Right cardiac atrium (tissue), 5 donors: ENCODE measurements at regions not wholly inside any gene's neighbourhood (a gene's known extent, or its start where the extent isn't known, plus 50 kb on each side); places are given as distances from the start of the nearest gene placed in this dataset.

Experiments used
- ATAC-seq, 2 donors: fragments of 200-7000 bp; cut with Tn5 transposase; one replicate each; pipeline versions ENCODE4 v1.8.0 to v1.9.1; 2020; ENCODE audit warnings: moderate library complexity in 2 of 2, mild to moderate bottlenecking in 1 of 2
- DNase-seq, 3 donors: peaks; one replicate each; pipeline ENCODE4 v3.0.0-alpha.2; 2020
- H3K27ac ChIP-seq: one replicate; pipeline ENCODE4 v1.5.1; 2013; ENCODE audit warnings: mild to moderate bottlenecking, low read length, control low read depth, moderate library complexity
- H3K27me3 ChIP-seq: one replicate; pipeline ENCODE4 v1.6.1; 2013; ENCODE audit not compliant: control insufficient read depth, insufficient read depth
- H3K4me1 ChIP-seq: one replicate; pipeline ENCODE4 v1.6.1; 2013; ENCODE audit warnings: low read length; ENCODE audit not compliant: control insufficient read depth, insufficient read depth
- H3K4me3 ChIP-seq: one replicate; pipeline ENCODE4 v1.5.1; 2013; ENCODE audit warnings: low read length, control low read depth
- H3K9me3 ChIP-seq: one replicate; pipeline ENCODE4 v1.6.1; 2013; ENCODE audit warnings: low read length; ENCODE audit not compliant: control insufficient read depth
- WGBS: extraction: QIAGEN DNeasy Blood & Tissue Kit; methylation state at CpG from one replicate; pipeline ENCODE4 v1.1.7; 2013; 5-methylcytosine and 5-hydroxymethylcytosine counted together
- intact Hi-C, 4 donors: fragments of 100-400 bp; cut with DNase I; formaldehyde crosslinking; loops; one replicate each; pipeline versions ENCODE4 v1.11.0 to v1.14.0; 2022 to 2023
- donor health status: healthy with polysubstance abuse.
- donor health status: DM: no; HTN: yes; CAD: no.
- donor health status: DM: no; HTN: no; CAD: no.
- donor health status: DM: no; HTN: yes; CAD: no; lungs with severe emphysema.
- donor health status: DM: yes; HTN: yes; CAD: no.

DNA sequence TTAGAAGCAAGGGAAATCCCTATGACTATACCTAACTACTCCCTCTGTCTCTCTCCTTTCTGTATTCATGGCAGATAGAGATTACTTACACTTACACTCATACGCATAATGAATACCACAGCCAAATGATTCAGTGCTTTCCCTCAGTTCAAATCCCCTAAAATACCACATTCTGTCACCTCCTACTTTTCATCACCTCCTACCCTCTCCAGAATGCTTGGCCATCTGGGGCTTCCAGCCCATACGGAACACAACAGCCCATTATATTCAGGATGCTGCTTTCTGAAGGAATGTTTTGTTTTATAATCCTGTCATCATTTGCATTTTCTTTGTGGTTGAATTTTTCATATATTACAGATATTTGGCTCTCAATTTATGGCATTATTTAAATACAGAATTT, 361.6 kb downstream of the GRIA2 start:
- intact Hi-C loops: no loop called here
- no peak for DNase-seq
- Histone ChIP-seq H3K4me1 (no peaks in the 10 kb centered on the region), H3K27ac (no peak overlapping the region), H3K27me3 (no peaks in the 10 kb centered on the region), H3K4me3 (no peak overlapping the region), H3K9me3 (no peaks in the 10 kb centered on the region)
- WGBS: 64% methylated on average over 2 of the region's 2 CpGs
- no peak for ATAC-seq

DNA sequence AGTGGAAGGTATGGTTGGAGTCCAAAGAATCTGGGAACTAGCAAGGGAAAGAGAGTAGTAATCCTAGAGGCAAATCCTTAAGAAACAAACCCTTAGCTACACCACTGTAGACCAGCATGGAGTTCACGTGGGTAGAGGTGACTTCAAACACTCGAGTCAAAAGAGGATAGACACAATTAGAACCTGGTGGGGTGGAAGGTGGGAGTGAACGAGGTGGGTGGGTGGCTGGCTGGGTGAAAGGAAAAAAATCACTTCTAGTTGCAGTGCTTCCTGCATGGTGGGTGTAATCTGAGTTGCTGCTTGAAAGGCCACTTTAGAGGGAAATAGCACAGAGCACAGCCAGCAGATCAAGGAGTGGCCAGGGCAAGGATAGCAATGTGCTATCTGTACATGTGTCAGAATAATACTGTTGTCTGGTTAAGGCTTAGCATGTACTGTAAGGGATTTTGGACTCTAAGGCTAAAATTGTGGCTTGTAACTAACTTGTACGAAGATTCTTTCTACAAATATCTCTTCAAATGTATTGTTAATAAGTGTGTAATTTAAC, 356.2 kb downstream of the GRIA2 start:
- H3K4me1 ChIP-seq: no peaks in the 10 kb centered on the region
- H3K9me3 ChIP-seq: no peaks in the 10 kb centered on the region
- no peak overlapping the region for H3K4me3 ChIP-seq
- no peak overlapping the region for H3K27ac ChIP-seq
- intact Hi-C loops: no loop called here
- ATAC-seq (no peak), DNase-seq (no peak)
- 50% methylated on average over 4 of the region's 4 CpGs for WGBS
- no peaks in the 10 kb centered on the region for H3K27me3 ChIP-seq

DNA sequence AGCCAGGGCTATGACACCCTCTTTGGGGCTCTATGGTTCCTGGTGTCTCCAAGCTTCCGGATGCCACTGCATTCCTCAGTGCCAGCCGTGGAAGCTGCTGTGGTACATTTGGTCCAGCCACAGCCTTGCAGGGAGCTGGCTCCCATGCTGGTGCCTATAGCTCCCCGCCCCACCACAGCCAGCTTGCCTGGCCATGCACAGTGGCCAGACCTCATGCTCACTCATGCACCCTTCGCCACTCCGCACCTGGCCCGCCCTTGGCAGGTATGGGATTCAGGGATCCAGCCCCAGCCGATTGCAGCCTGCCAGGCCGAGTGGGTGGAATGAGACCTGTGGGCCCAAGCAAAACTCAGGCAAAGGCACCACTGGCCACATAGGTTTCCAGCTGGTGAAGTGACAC, 354.8 kb downstream of the GRIA2 start:
- H3K4me3 ChIP-seq: no peak overlapping the region
- ATAC-seq: no peak
- WGBS: 98% methylated on average over 8 of the region's 8 CpGs
- H3K9me3 ChIP-seq: no peaks in the 10 kb centered on the region
- intact Hi-C loops: no loop called here
- no peak for DNase-seq
- H3K4me1 ChIP-seq: no peaks in the 10 kb centered on the region
- no peaks in the 10 kb centered on the region for H3K27me3 ChIP-seq
- no peak overlapping the region for H3K27ac ChIP-seq

DNA sequence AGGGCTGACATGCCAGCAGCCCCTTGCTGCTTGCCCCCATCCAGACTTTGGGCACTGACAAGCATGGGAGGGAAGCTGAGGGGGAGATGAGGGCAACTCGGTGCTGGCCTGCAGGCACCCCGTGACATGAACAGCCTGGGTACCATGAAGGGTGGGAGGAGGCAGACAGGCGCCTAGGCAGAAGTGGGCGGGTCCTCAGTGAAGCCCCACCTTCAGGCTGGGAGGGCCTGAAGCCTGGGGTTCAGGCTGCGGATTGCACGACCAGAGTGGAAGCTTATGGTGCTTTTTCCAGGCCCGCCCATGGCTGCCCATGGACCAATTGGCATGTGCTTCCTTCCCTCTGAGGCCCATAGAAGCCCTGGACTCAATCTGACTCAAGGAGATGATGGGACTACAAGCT, 354.1 kb downstream of the GRIA2 start:
- ATAC-seq: no peak
- no peaks in the 10 kb centered on the region for H3K4me1 ChIP-seq
- intact Hi-C loops: no loop called here
- no peaks in the 10 kb centered on the region for H3K27me3 ChIP-seq
- no peak for DNase-seq
- H3K9me3 ChIP-seq: no peaks in the 10 kb centered on the region
- no peak overlapping the region for H3K27ac ChIP-seq
- WGBS: 91% methylated on average over 7 of the region's 7 CpGs
- no peak overlapping the region for H3K4me3 ChIP-seq

DNA sequence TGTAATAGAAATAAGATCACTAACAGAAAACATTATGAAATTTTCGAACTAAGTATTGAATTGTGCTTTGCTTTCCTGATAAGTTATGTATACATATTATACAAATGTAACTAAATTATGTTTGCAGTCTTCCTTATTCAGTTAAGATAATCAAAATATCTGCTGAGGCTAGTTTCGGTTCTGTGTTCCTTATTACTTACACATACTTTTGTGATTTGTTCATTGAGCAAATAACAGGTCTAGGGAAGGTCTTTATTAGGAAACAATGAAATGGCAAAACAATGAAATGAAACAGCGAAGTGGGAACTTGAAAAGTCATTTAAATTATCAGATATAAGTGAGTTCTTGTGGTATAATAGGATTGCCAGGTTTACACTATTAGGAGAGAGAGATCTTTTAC, 352.4 kb downstream of the GRIA2 start:
- intact Hi-C loops: no loop called here
- no peak for DNase-seq
- no peak overlapping the region for H3K4me3 ChIP-seq

DNA sequence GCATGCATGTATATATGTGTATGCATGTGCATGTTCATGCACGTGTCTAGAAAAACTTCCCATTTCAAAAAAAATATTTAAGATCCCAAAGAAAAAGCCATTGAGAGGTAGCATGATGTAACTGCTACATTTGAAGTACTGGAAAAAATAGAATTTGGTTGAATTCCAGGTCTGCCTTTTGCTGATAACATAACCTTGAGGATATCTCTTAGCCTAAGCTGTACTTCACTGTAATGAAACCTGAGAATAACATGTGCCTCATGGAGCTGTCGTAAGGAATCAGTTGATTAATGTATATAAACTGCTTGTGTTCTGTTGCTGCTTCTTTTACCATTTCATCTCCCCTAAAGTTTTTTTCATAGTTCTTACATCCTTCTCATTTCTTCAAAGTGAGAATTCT, 351.8 kb downstream of the GRIA2 start:
- Histone ChIP-seq H3K27me3 (no peaks in the 10 kb centered on the region), H3K9me3 (no peaks in the 10 kb centered on the region), H3K27ac (no peak overlapping the region), H3K4me1 (no peaks in the 10 kb centered on the region), H3K4me3 (no peak overlapping the region)
- DNase-seq: no peak
- no peak for ATAC-seq
- intact Hi-C loops: no loop called here
- WGBS: 59% methylated on average over 2 of the region's 2 CpGs

More for the DNA sequence above, 352.4 kb downstream of the GRIA2 start:
- WGBS: 70% methylated on average over 3 of the region's 3 CpGs
- no peak for ATAC-seq
- Histone ChIP-seq H3K9me3 (no peaks in the 10 kb centered on the region), H3K4me1 (no peaks in the 10 kb centered on the region), H3K27ac (no peak overlapping the region), H3K27me3 (no peaks in the 10 kb centered on the region)

DNA sequence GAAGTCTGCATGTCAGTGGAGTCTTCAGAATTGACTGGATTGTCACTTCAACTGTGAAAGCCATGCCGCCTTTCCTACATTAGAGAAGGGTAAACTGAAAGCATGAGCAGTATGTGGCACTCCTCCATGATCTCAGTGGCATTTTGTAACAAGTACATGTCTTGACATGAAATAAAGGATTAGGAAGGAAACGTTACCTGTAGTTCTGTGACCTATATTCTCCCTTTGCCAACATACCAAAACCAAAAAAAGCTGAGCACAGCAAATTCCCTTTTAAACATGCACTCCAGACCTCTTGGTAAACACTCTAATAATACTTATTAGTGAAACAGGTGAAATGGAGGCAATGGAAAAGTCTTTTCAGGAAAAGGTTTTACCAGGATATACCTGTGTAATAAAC, 344.2 kb downstream of the GRIA2 start:
- Histone ChIP-seq H3K4me1 (no peaks in the 10 kb centered on the region), H3K27me3 (no peaks in the 10 kb centered on the region), H3K27ac (no peak overlapping the region), H3K4me3 (no peak overlapping the region), H3K9me3 (no peaks in the 10 kb centered on the region)
- DNase-seq (no peak), ATAC-seq (no peak)
- intact Hi-C loops: no loop called here
- WGBS: 80% methylated on average over 2 of the region's 2 CpGs

DNA sequence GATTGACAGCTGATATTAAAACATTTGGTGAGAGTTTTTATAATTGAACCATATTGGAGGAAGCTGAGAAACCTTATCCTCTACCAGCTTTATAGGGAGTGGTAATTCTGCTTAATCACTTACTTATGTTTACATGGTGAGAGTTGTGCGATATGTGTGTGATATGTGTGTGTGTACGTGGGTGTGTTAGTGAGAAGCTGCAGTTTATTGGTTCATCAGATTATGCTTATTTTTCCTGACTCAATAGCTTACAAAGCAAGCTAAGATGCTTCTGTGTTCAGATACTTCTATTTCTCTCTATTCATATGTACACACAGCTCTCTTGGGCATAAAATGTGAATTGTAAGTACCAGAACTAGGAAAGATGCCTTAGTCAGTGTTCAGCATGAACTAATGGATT, 343.7 kb downstream of the GRIA2 start:
- ATAC-seq: no peak
- no peaks in the 10 kb centered on the region for H3K4me1 ChIP-seq
- intact Hi-C loops: no loop called here
- no peak for DNase-seq
- H3K9me3 ChIP-seq: no peaks in the 10 kb centered on the region
- H3K4me3 ChIP-seq: no peak overlapping the region
- H3K27ac ChIP-seq: no peak overlapping the region
- 73% methylated on average over 2 of the region's 2 CpGs for WGBS
- no peaks in the 10 kb centered on the region for H3K27me3 ChIP-seq

DNA sequence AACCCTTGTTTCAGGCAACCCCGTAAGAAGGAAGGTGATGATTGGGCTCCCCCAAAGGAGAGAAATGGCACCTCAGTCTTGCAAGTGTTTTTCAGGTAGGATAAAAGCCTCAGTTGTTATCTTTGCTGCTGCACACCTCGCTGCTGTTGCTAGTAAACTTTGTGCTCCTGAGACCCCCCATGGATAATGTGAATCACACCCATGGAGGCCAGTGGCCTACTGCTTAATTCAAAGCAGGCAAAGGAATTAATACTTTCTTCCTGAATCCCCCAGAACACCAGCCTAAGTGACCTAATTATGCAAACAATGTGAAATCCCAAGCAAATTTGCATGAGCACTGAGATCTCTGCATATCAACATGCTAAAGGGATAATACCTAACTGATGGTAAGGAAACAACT, 337.5 kb downstream of the GRIA2 start:
- DNase-seq: no peak

DNA sequence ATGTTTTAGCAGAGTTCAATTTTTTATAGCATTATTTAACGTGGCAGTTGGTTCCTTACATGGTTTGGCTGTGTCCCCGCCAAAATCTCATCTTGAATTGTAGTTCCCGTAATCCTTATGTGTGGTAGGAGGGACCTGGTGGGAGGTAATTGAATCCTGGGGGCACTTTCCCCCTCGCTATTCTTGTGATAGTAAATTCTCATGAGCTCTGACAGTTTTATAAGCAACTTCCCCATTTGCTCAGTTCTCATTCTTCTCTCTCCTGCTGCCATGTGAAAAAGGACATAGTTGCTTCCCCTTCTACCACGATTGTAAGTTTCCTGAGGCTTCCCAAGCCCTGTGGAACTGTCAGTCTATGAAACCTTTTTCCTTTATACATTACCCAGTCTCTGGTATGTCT, 329.5 kb downstream of the GRIA2 start:
- Histone ChIP-seq H3K27ac (no peak overlapping the region), H3K9me3 (no peaks in the 10 kb centered on the region), H3K4me3 (no peak overlapping the region), H3K4me1 (no peaks in the 10 kb centered on the region), H3K27me3 (no peaks in the 10 kb centered on the region)
- intact Hi-C loops: no loop called here
- WGBS: 78% methylated on average over 5 of the region's 5 CpGs
- DNase-seq: no peak
- ATAC-seq: no peak

More for the DNA sequence above, 337.5 kb downstream of the GRIA2 start:
- ATAC-seq: no peak
- H3K27me3 ChIP-seq: no peaks in the 10 kb centered on the region
- no peak overlapping the region for H3K4me3 ChIP-seq
- 62% methylated on average over 2 of the region's 2 CpGs for WGBS
- no peak overlapping the region for H3K27ac ChIP-seq
- no peaks in the 10 kb centered on the region for H3K9me3 ChIP-seq
- intact Hi-C loops: no loop called here
- no peaks in the 10 kb centered on the region for H3K4me1 ChIP-seq

DNA sequence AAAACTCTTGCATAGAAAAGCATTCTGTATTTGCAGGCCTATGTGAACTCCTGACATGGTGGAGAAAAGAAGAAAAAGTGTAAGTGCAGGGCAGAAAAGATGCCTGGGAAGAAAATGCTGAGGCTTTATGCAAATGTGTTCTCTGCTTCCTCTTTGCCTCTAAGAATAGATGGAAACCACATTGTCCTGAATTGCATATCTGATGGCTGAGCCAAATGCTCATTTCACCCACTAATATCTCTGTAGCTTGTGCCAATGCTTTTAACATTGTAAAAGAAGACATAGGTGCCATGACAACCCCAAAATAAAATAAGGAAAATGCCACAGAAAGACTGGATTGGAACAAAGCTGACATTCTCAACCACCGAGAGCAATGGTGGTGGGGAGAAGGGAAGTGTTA, 307.4 kb downstream of the GRIA2 start:
- 85% methylated on average over 1 of the region's 1 CpG for WGBS
- no peak overlapping the region for H3K4me3 ChIP-seq
- intact Hi-C loops: no loop called here
- H3K4me1 ChIP-seq: no peaks in the 10 kb centered on the region
- DNase-seq (no peak), ATAC-seq (no peak)
- H3K9me3 ChIP-seq: peaks cover 2% of the 10 kb centered on the region
- no peaks in the 10 kb centered on the region for H3K27me3 ChIP-seq
- no peak overlapping the region for H3K27ac ChIP-seq

DNA sequence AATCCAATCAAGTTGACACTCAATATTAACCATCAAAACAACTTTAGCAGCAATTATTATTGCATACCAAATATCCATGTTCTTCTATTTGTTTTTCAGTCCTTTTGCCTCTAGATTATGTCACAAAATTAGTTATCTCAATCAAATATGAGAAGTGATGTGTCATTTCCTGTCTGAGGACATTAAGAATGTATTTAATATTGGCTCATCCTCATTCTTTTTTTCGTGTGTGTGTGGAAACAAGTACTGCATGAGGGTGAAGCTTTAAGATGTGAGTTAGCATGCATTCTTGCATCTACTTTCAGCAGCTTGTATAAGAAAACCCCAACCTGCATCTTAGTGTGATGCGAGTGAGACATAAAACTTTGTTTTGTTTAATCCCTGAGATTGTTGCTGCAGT, 301.4 kb downstream of the GRIA2 start:
- DNase-seq (no peak), ATAC-seq (no peak)
- H3K9me3 ChIP-seq: no peaks in the 10 kb centered on the region
- no peak overlapping the region for H3K27ac ChIP-seq
- no peak overlapping the region for H3K4me3 ChIP-seq
- 56% methylated on average over 2 of the region's 2 CpGs for WGBS
- no peaks in the 10 kb centered on the region for H3K27me3 ChIP-seq
- H3K4me1 ChIP-seq: no peaks in the 10 kb centered on the region
- intact Hi-C loops: no loop called here
